Activated T-cell treated with anti-CD3 and anti-CD28 coated beads for 4 hours (primary cell): ENCODE measurements at regions not wholly inside any gene's neighbourhood (a gene's known extent, or its start where the extent isn't known, plus 50 kb on each side); places are given as distances from the start of the nearest gene placed in this dataset.

Experiments
- DNase-seq: peaks from one replicate; pipeline ENCODE4 v3.0.0-alpha.2; 2020

DNA sequence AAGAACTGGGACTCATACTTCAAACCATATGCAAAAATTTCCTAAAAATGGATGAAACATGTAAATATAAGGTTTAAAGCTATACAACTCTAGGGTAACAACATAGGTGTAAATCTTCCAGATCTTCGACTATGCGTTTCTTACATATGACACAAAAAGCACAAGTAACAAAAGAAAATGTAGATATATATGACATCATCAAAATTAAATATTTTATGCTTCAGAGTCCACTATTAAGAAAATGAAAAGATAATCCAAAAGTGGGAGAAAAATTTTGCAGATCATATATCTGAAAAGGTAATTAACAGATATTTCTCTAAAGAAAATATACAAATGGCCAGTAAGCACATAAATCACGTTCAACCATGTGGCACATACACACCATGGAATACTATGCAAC is 164.2 kb upstream of the ACTRT1 start:
- DNase-seq, result no peak

DNA sequence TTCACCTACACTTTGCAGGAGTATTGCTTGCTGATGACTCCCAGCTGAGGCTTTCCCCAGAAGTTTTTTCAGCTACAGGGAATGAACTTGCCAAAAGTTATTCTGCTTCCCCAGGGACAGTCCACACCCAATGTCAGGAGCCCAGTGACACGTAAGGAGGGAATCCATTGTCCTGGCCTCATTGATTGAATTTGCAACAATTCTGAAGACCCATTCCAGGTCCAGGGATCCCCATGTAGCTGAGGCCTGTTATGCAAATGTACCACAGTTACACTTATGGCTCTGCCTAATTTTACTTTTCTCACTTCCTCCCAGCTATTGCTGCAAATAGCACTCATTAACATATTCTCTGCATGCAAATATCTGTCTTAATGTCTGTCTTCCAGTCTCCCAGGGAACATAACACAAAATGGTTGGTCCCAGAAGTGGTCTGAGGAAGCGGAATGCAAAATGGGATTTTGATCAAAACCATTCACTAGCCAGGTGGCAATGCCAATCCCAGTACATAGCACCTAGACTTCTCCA is 113.7 kb upstream of the ACTRT1 start:
- DNase-seq, result no peak

DNA sequence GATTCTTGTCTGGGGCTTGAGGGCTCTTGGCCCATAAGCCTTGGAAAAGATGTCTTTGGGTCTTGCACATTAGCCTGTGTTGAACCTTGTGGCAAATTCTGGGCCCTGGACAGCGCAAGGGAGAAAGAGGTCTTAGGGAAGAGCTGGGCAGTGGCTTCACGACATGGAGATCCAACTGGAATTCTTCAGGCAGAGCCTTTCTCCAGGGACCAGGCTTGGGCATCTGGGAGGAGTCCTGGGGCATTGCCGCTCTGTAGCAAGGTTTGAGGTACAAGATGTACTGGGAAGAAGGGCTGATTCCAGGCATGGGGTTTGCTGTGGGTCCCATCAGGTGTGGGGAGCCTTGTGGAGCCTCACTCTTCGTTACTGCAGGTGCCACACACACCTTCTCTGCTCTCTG is 104.0 kb upstream of the ACTRT1 start:
- no peak for DNase-seq

DNA sequence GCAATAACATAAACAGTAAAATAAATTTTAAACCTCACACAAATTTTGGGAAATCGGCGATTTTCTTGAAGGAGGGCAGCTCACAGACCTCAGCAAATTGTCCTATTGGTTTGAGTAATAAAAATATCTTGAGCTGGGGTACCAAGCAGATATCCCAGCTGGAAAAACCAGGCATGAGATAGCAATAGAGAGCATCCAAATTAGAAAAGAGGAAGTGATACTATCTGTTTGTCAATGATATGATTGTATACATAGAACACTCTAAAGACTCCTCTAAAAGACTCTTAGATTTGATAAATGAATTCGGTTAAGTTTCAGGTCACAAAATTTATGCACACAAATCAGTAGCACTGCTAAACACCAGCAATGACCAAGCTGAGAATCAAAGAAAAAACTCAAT is 90.5 kb upstream of the ACTRT1 start:
- no peak for DNase-seq

DNA sequence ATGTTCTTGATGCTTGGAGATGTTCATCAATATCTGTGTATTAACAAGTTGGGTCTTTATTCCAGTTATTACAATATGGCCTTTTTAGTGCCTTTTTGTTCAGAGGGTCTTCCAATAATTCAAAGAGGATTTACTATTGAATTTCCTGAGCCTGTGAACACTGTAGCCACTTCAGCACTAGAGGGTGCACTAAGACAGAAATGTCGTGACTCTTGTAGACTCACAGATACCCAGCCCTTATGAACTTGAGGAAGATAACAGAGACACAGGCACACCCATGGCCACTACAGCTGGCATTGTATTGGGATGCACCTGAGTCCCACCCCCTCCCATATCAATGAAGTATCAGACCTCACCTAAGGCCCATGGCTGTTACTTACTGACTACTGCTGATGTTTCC is 54.4 kb upstream of the ACTRT1 start:
- no peak for DNase-seq

DNA sequence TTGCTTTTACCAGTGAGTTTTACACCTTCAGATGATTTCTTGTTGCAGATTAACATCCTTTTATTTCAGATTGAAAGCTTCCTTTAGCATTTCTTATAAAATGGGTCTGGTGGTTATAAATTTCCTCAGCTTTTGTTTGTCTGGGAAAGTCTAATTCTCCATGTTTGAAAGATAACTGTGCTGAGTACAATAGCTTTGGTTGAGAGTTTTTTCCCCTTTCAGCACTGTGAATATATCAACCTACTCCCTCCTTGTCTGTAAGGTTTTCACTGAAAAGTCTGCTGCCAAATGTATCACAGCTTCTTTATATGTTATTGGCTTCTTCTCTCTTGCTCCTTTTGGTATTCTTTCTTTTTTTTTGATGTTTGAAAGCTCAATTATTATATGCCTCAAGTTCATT is 53.5 kb upstream of the ACTRT1 start:
- DNase-seq, result no peak
